ENCODE measurements at regions not wholly inside any gene's neighbourhood (a gene's known extent, or its start where the extent isn't known, plus 50 kb on each side); places are given as distances from the start of the nearest gene placed in this dataset.

DNA sequence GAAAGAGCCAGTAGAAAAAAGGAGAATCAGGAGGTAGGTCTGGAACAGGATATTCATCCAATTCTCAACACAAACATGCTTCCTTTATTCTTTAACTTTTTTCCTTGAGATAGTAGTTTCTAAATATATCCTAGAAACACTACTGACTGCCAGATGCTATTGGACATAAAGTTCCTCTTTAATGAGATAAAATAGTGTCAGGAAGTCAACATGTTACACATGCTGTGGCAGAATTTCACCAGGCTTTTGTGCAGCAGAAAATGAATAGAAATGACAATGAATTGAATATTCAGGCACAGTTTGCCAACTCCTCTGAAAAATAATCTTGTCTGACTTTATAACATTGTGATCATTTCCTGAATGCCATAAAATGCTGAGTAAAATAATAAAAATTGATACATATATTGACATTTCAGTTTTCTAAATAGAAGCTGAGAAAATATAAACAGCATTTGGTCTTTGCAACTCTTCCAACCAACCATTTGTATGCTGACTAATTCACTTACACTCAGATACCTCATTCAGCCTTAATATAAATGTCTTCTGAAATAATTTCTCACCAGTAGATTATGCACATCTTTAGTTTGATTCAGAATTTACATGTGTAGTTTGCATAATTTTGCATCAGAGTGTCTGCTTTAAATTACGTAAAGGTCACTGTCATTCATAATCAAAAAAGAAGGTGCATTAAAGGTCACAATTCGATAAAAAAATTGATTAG lies 486.1 kb upstream of the ADGRL2 start:
- Histone ChIP-seq H3K4me2 (ENCODE audit: low read depth, low read length) (no peak overlapping the region), H3K9ac (ENCODE audit: low read length) (no peak overlapping the region), H3K4me1 (ENCODE audit: low read length) (no peaks in the 10 kb centered on the region), H3K9me2 (replicated peaks; ENCODE audit: insufficient read depth, low read length) (no peaks in the 10 kb centered on the region), H3K9me3 (replicated peaks; ENCODE audit: insufficient read depth, low read length) (no peaks in the 10 kb centered on the region), H3K27me3 (replicated peaks; ENCODE audit: insufficient read depth, low read length) (no peaks in the 10 kb centered on the region), H2AFZ (ENCODE audit: low read length) (no peak overlapping the region), H3F3A (ENCODE audit: insufficient read depth, low read length) (no peaks in the 10 kb centered on the region), H4K20me1 (ENCODE audit: insufficient read depth, low read length) (no peaks in the 10 kb centered on the region), H3K79me2 (ENCODE audit: low read length) (no peaks in the 10 kb centered on the region), H3K27ac (ENCODE audit: low read length) (no peak overlapping the region), H3K36me3 (replicated peaks; ENCODE audit: insufficient read depth, low read length) (no peaks in the 10 kb centered on the region), H3K4me3 (ENCODE audit: low read length) (no peak overlapping the region)
- TF ChIP-seq EZH2phosphoT487 (IDR thresholded peaks at IDR 0.05; ENCODE audit: low read length) (no peak), EZH2 (optimal IDR thresholded peaks at IDR 0.05; ENCODE audit: low read depth, low read length) (no peak), CTCF (IDR thresholded peaks at IDR 0.05; ENCODE audit: low read length) (no peak)
- no peak for DNase-seq

GRCh38 chr1:81313289-81313688 lies 487.4 kb upstream of the ADGRL2 start:
- Histone ChIP-seq H3K27me3 (replicated peaks; ENCODE audit: insufficient read depth, low read length) (no peaks in the 10 kb centered on the region), H3K27ac (ENCODE audit: low read length) (no peak overlapping the region), H3K4me1 (ENCODE audit: low read length) (no peaks in the 10 kb centered on the region), H3F3A (ENCODE audit: insufficient read depth, low read length) (no peaks in the 10 kb centered on the region), H2AFZ (ENCODE audit: low read length) (no peak overlapping the region), H3K79me2 (ENCODE audit: low read length) (no peaks in the 10 kb centered on the region), H3K9ac (ENCODE audit: low read length) (no peak overlapping the region), H3K4me2 (ENCODE audit: low read depth, low read length) (no peak overlapping the region), H3K9me2 (replicated peaks; ENCODE audit: insufficient read depth, low read length) (no peaks in the 10 kb centered on the region), H4K20me1 (ENCODE audit: insufficient read depth, low read length) (no peaks in the 10 kb centered on the region), H3K4me3 (ENCODE audit: low read length) (no peak overlapping the region), H3K36me3 (replicated peaks; ENCODE audit: insufficient read depth, low read length) (no peaks in the 10 kb centered on the region), H3K9me3 (replicated peaks; ENCODE audit: insufficient read depth, low read length) (no peaks in the 10 kb centered on the region)
- no peak for DNase-seq
- no peak for TF ChIP-seq EZH2 (optimal IDR thresholded peaks at IDR 0.05; ENCODE audit: low read depth, low read length)
- no peak for TF ChIP-seq EZH2phosphoT487 (IDR thresholded peaks at IDR 0.05; ENCODE audit: low read length)
- TF ChIP-seq CTCF (IDR thresholded peaks at IDR 0.05; ENCODE audit: low read length), result no peak

- H4K20me1 ChIP-seq (ENCODE audit: insufficient read depth, low read length), result no peaks in the 10 kb centered on the region
- DNase-seq, result no peak
- H3K9ac ChIP-seq (ENCODE audit: low read length), result no peak overlapping the region
- no peak overlapping the region for H3K4me3 ChIP-seq (ENCODE audit: low read length)
- no peaks in the 10 kb centered on the region for H3K9me2 ChIP-seq (replicated peaks; ENCODE audit: insufficient read depth, low read length)
- H3K36me3 ChIP-seq (replicated peaks; ENCODE audit: insufficient read depth, low read length), result no peaks in the 10 kb centered on the region
- no peaks in the 10 kb centered on the region for H3K9me3 ChIP-seq (replicated peaks; ENCODE audit: insufficient read depth, low read length)
- no peaks in the 10 kb centered on the region for H3K79me2 ChIP-seq (ENCODE audit: low read length)
- no peak overlapping the region for H3K4me2 ChIP-seq (ENCODE audit: low read depth, low read length)
- H2AFZ ChIP-seq (ENCODE audit: low read length), result no peak overlapping the region
- TF ChIP-seq CTCF (IDR thresholded peaks at IDR 0.05; ENCODE audit: low read length), result no peak
- no peak for TF ChIP-seq EZH2 (optimal IDR thresholded peaks at IDR 0.05; ENCODE audit: low read depth, low read length)
- no peak for TF ChIP-seq EZH2phosphoT487 (IDR thresholded peaks at IDR 0.05; ENCODE audit: low read length)
- no peaks in the 10 kb centered on the region for H3K4me1 ChIP-seq (ENCODE audit: low read length)
- H3F3A ChIP-seq (ENCODE audit: insufficient read depth, low read length), result no peaks in the 10 kb centered on the region
- H3K27me3 ChIP-seq (replicated peaks; ENCODE audit: insufficient read depth, low read length), result no peaks in the 10 kb centered on the region
- no peak overlapping the region for H3K27ac ChIP-seq (ENCODE audit: low read length)
These were observed 488.4 kb upstream of the ADGRL2 start for GRCh38 chr1:81312272-81312754.

Measured in MM.1S (cell line).